CD8-positive, alpha-beta memory T cell (primary cell): ENCODE measurements at regions not wholly inside any gene's neighbourhood (a gene's known extent, or its start where the extent isn't known, plus 50 kb on each side); places are given as distances from the start of the nearest gene placed in this dataset.

Experiments used
- CTCF ChIA-PET: fragments of 350-600 bp; sonication (Branson Sonifier 250); formaldehyde crosslinking; loops from one replicate; lab custom pipeline; 2021; ENCODE audit warnings: antibody characterized with exemption; lab: Charles Lee
- POLR2A ChIA-PET: fragments of 350-600 bp; sonication (Branson Sonifier 250); formaldehyde crosslinking; loops from one replicate; lab custom pipeline; 2021; ENCODE audit warnings: antibody characterized with exemption; lab: Charles Lee
- DNase-seq, 5 donors: peaks; one replicate each; pipeline versions ENCODE4 v3.0.0 to v3.0.0-alpha.2; 2020 to 2022; ENCODE audit warnings: mixed read lengths in 1 of 5
- H3K27ac ChIP-seq: one replicate; pipeline ENCODE4 v1.7.0; 2013; ENCODE audit warnings: low read depth, mild to moderate bottlenecking, low read length, moderate library complexity
- H3K27me3 ChIP-seq: 2 replicates; pipeline ENCODE4 v1.7.0; 2013; ENCODE audit warnings: low read length, mild to moderate bottlenecking; ENCODE audit not compliant: insufficient read depth, poor library complexity, severe bottlenecking
- H3K36me3 ChIP-seq: 2 replicates; pipeline ENCODE4 v1.7.0; 2013; ENCODE audit warnings: mild to moderate bottlenecking, low read length, moderate library complexity; ENCODE audit not compliant: insufficient read depth
- H3K4me1 ChIP-seq: 2 replicates; pipeline ENCODE4 v1.7.0; 2013; ENCODE audit warnings: mild to moderate bottlenecking, low read length, moderate library complexity; ENCODE audit not compliant: insufficient read depth
- H3K4me3 ChIP-seq: 2 replicates; pipeline ENCODE4 v1.7.0; 2013; ENCODE audit warnings: mild to moderate bottlenecking, low read length
- H3K9me3 ChIP-seq: 2 replicates; pipeline ENCODE4 v1.7.0; 2013; ENCODE audit warnings: mild to moderate bottlenecking, low read length
- H3K27ac Mint-ChIP-seq, 8 donors: one replicate each; pipeline ENCODE4 v1.8.0; 2020 to 2021; ENCODE audit warnings: mixed read lengths in 8 of 8, mild to moderate bottlenecking in 6 of 8, inconsistent platforms in 3 of 8, moderate library complexity in 3 of 8
- H3K27me3 Mint-ChIP-seq, 2 donors: one replicate each; pipeline ENCODE4 v1.8.0; 2020 to 2021; ENCODE audit warnings: mixed read lengths in 2 of 2, mild to moderate bottlenecking in 1 of 2, moderate library complexity in 1 of 2
- H3K36me3 Mint-ChIP-seq, 3 donors: one replicate each; pipeline ENCODE4 v1.8.0; 2020 to 2021; ENCODE audit warnings: mixed read lengths in 3 of 3, inconsistent platforms in 1 of 3, mild to moderate bottlenecking in 1 of 3
- H3K4me1 Mint-ChIP-seq, 3 donors: one replicate each; pipeline ENCODE4 v1.8.0; 2020 to 2021; ENCODE audit warnings: mixed read lengths in 3 of 3, inconsistent platforms in 1 of 3, mild to moderate bottlenecking in 1 of 3
- H3K4me3 Mint-ChIP-seq, 7 donors: one replicate each; pipeline ENCODE4 v1.8.0; 2020 to 2021; ENCODE audit warnings: mixed read lengths in 7 of 7, mild to moderate bottlenecking in 6 of 7, moderate library complexity in 4 of 7, inconsistent platforms in 2 of 7
- H3K9me3 Mint-ChIP-seq, 5 donors: one replicate each; pipeline ENCODE4 v1.8.0; 2020 to 2022; ENCODE audit warnings: mixed read lengths in 5 of 5, mild to moderate bottlenecking in 3 of 5, moderate library complexity in 2 of 5, inconsistent platforms in 1 of 5

DNA sequence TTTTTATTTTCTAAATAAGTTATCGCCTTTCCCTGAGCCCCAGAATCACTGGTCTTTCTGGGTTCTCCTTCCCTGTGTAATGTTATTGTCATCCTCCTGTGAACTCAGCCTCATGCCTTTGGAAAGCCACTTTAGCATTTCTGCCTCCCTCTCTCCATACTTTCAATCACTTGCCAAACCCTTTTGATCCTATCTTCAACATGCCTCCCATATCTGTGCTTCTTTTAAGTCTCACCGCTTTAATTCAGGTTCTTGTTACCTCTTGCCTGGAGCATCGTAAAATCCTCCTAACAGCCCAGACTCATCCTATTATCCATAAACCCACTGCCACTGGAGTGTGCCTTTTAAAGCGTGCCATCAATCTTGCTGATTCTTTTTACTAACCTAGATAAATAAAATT, 321.8 kb downstream of the BMP4 start:
- no peaks in the 10 kb centered on the region for H3K36me3 ChIP-seq
- H3K9me3 Mint-ChIP-seq, result peaks cover 4 to 29% (median 12%) of the 10 kb centered on the region in 5 donors
- no peak overlapping the region for H3K27ac ChIP-seq
- CTCF ChIA-PET, result no interaction called here
- H3K4me3 Mint-ChIP-seq, result no peak overlapping the region
- no peak for DNase-seq
- no peak overlapping the region for H3K4me3 ChIP-seq
- H3K4me1 Mint-ChIP-seq, result no peaks in the 10 kb centered on the region
- peaks cover 0 to 3% of the 10 kb centered on the region in 2 donors for H3K27me3 Mint-ChIP-seq
- H3K4me1 ChIP-seq, result no peaks in the 10 kb centered on the region
- no peaks in the 10 kb centered on the region for H3K27me3 ChIP-seq
- no peaks in the 10 kb centered on the region for H3K9me3 ChIP-seq
- H3K27ac Mint-ChIP-seq, result no peak overlapping the region
- H3K36me3 Mint-ChIP-seq, result peaks cover 0 to 2% (median 0%) of the 10 kb centered on the region in 3 donors
- POLR2A ChIA-PET, result no interaction called here

DNA sequence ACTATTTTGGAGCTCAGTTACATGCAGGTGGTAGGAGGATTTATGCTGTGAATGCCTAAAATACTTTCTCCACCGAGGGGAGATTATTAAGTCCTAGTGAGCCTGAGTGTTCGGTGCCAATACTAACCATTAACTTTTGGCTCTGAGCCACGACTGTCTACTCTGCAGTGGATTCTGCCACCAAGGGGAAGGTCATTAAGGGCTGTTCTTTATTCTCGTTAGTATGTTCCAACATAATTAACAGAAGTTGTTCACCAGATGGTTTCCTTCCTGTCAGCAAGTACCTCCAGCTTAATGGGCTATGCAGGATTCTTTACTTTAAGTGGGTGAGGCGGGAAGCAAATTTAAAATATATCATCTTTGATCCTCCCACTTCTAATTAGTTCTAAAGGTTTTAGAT, 326.3 kb downstream of the BMP4 start:
- H3K36me3 ChIP-seq, result no peaks in the 10 kb centered on the region
- H3K27ac ChIP-seq, result no peak overlapping the region
- H3K9me3 ChIP-seq, result no peaks in the 10 kb centered on the region
- no peaks in the 10 kb centered on the region for H3K27me3 ChIP-seq
- Mint-ChIP-seq H3K27ac (no peak overlapping the region), H3K9me3 (peaks cover 0 to 18% (median 7%) of the 10 kb centered on the region in 5 donors), H3K4me1 (no peaks in the 10 kb centered on the region), H3K27me3 (peaks cover 0 to 1% of the 10 kb centered on the region in 2 donors), H3K4me3 (no peak overlapping the region), H3K36me3 (peaks cover 0 to 2% (median 0%) of the 10 kb centered on the region in 3 donors)
- no peak for DNase-seq
- POLR2A ChIA-PET, result no interaction called here
- H3K4me1 ChIP-seq, result no peaks in the 10 kb centered on the region
- no peak overlapping the region for H3K4me3 ChIP-seq
- CTCF ChIA-PET, result no interaction called here

- ChIA-PET CTCF (no interaction called here), POLR2A (no interaction called here)
- Mint-ChIP-seq H3K36me3 (no peaks in the 10 kb centered on the region), H3K4me1 (no peaks in the 10 kb centered on the region), H3K4me3 (no peak overlapping the region), H3K27ac (no peak overlapping the region), H3K27me3 (peaks cover 0 to 1% of the 10 kb centered on the region in 2 donors), H3K9me3 (peaks cover 0 to 12% (median 6%) of the 10 kb centered on the region in 5 donors)
- H3K36me3 ChIP-seq, result no peaks in the 10 kb centered on the region
- H3K27ac ChIP-seq, result no peak overlapping the region
- H3K4me3 ChIP-seq, result no peak overlapping the region
- H3K27me3 ChIP-seq, result no peaks in the 10 kb centered on the region
- no peak for DNase-seq
- no peaks in the 10 kb centered on the region for H3K4me1 ChIP-seq
- no peaks in the 10 kb centered on the region for H3K9me3 ChIP-seq
Measured at GRCh38 chr14:53628732-53629430, 327.7 kb downstream of the BMP4 start.

GRCh38 chr14:53628261-53628660, 328.4 kb downstream of the BMP4 start:
- no peak overlapping the region for H3K27ac Mint-ChIP-seq
- Histone ChIP-seq H3K9me3 (no peaks in the 10 kb centered on the region), H3K4me3 (no peak overlapping the region), H3K27ac (no peak overlapping the region), H3K36me3 (no peaks in the 10 kb centered on the region), H3K4me1 (no peaks in the 10 kb centered on the region), H3K27me3 (no peaks in the 10 kb centered on the region)
- H3K4me3 Mint-ChIP-seq, result no peak overlapping the region
- ChIA-PET CTCF (no interaction called here), POLR2A (no interaction called here)
- H3K36me3 Mint-ChIP-seq, result no peaks in the 10 kb centered on the region
- H3K4me1 Mint-ChIP-seq, result no peaks in the 10 kb centered on the region
- H3K9me3 Mint-ChIP-seq, result peaks cover 0 to 8% (median 3%) of the 10 kb centered on the region in 5 donors
- DNase-seq, result no peak
- H3K27me3 Mint-ChIP-seq, result peaks cover 0 to 1% of the 10 kb centered on the region in 2 donors

DNA sequence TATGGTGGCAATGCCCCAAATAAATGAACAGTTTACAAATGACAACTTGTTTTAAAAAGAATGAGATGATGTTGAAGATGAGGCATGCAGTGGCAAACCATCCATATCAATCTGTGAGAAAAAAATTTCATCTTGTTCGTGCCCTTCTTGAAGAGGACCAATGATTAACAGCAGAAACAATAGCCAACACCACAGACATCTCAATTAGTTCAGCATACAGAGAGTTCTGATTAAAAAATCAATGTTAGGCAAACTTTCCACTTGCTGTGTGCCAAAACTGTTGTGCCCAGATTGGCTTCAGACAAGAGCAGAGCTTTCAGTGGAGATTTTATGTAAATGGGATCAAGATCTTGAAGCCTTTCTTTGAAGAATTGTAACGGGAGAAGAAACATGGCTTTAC, 329.9 kb downstream of the BMP4 start:
- no peak overlapping the region for H3K27ac Mint-ChIP-seq
- H3K9me3 ChIP-seq, result no peaks in the 10 kb centered on the region
- peaks cover 0 to 1% of the 10 kb centered on the region in 2 donors for H3K27me3 Mint-ChIP-seq
- no peaks in the 10 kb centered on the region for H3K36me3 Mint-ChIP-seq
- H3K4me3 Mint-ChIP-seq, result no peak overlapping the region
- CTCF ChIA-PET, result no interaction called here
- no peak for DNase-seq
- H3K36me3 ChIP-seq, result no peaks in the 10 kb centered on the region
- no peaks in the 10 kb centered on the region for H3K4me1 Mint-ChIP-seq
- H3K27me3 ChIP-seq, result no peaks in the 10 kb centered on the region
- H3K27ac ChIP-seq, result no peak overlapping the region
- no peaks in the 10 kb centered on the region for H3K4me1 ChIP-seq
- POLR2A ChIA-PET, result no interaction called here
- peaks cover 0 to 8% (median 3%) of the 10 kb centered on the region in 5 donors for H3K9me3 Mint-ChIP-seq
- no peak overlapping the region for H3K4me3 ChIP-seq

DNA sequence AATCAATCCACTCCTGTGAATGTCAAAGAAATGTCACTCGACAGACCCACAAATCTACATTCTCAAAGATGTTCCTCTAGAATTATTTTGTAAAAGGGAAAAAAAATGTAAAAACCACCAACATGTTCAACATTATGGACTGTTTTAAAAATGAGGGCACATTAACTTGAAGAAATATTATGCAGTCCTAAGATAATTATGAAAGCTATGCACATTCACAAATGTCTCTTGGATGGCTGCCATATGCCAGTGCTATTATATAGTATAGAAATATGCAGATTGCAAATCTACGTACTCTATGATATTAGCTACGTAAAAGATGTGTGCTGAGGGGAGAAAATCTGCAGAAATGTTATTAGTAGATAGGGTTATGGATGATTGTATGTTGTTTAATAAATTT, 334.2 kb downstream of the BMP4 start:
- H3K4me1 Mint-ChIP-seq, result no peaks in the 10 kb centered on the region
- no peak overlapping the region for H3K27ac ChIP-seq
- no peak for DNase-seq
- no peaks in the 10 kb centered on the region for H3K9me3 ChIP-seq
- H3K9me3 Mint-ChIP-seq, result peaks cover 0 to 3% (median 2%) of the 10 kb centered on the region in 5 donors
- ChIA-PET CTCF (no interaction called here), POLR2A (no interaction called here)
- no peak overlapping the region for H3K4me3 ChIP-seq
- H3K4me3 Mint-ChIP-seq, result no peak overlapping the region
- H3K27ac Mint-ChIP-seq, result no peak overlapping the region
- H3K36me3 ChIP-seq, result no peaks in the 10 kb centered on the region
- H3K36me3 Mint-ChIP-seq, result no peaks in the 10 kb centered on the region
- H3K27me3 ChIP-seq, result no peaks in the 10 kb centered on the region
- H3K4me1 ChIP-seq, result no peaks in the 10 kb centered on the region
- H3K27me3 Mint-ChIP-seq, result peaks cover 0 to 2% of the 10 kb centered on the region in 2 donors

DNA sequence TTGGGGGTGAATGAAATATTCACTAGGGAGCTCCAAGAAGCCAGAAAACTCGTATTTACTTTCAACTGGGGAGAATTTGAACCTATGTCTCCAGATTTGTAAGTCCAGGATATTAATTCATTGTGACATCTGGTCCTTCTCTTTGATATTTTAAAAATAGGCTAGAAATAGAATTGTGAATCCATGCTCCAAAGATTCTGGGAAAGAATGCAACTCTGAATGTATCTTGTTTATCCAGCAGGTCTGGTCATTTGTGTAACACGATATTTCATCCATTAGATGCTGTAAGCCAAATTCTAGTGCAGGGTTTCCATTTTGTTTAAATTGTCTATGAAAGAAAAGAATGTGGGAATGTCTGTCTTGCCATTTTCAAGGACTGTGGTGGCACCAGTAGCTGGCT, 334.7 kb downstream of the BMP4 start:
- Mint-ChIP-seq H3K36me3 (no peaks in the 10 kb centered on the region), H3K4me1 (no peaks in the 10 kb centered on the region), H3K27ac (no peak overlapping the region), H3K27me3 (peaks cover 0 to 2% of the 10 kb centered on the region in 2 donors), H3K9me3 (peaks cover 0 to 5% (median 2%) of the 10 kb centered on the region in 5 donors), H3K4me3 (no peak overlapping the region)
- H3K4me3 ChIP-seq, result no peak overlapping the region
- H3K27me3 ChIP-seq, result no peaks in the 10 kb centered on the region
- no peaks in the 10 kb centered on the region for H3K4me1 ChIP-seq
- no peak for DNase-seq
- POLR2A ChIA-PET, result no interaction called here
- H3K36me3 ChIP-seq, result no peaks in the 10 kb centered on the region
- CTCF ChIA-PET, result no interaction called here
- H3K9me3 ChIP-seq, result no peaks in the 10 kb centered on the region
- H3K27ac ChIP-seq, result no peak overlapping the region

- peaks cover 0 to 7% (median 5%) of the 10 kb centered on the region in 5 donors for H3K9me3 Mint-ChIP-seq
- Histone ChIP-seq H3K27ac (no peak overlapping the region), H3K27me3 (no peaks in the 10 kb centered on the region), H3K4me1 (no peaks in the 10 kb centered on the region), H3K9me3 (no peaks in the 10 kb centered on the region), H3K4me3 (no peak overlapping the region), H3K36me3 (no peaks in the 10 kb centered on the region)
- H3K27ac Mint-ChIP-seq, result peak overlapping the region in 1 of 8 donors; percentile 72
- no peaks in the 10 kb centered on the region for H3K4me1 Mint-ChIP-seq
- ChIA-PET CTCF (no interaction called here), POLR2A (no interaction called here)
- no peak overlapping the region for H3K4me3 Mint-ChIP-seq
- no peaks in the 10 kb centered on the region for H3K36me3 Mint-ChIP-seq
- peaks cover 0 to 2% of the 10 kb centered on the region in 2 donors for H3K27me3 Mint-ChIP-seq
- no peak for DNase-seq
Measured at GRCh38 chr14:53621433-53621832, 335.2 kb downstream of the BMP4 start.
